IPS DF 4.7 (cell line): ENCODE measurements at regions not wholly inside any gene's neighbourhood (a gene's known extent, or its start where the extent isn't known, plus 50 kb on each side); places are given as distances from the start of the nearest gene placed in this dataset.
A peak's percentile ranks its signal among the peaks of the same experiment; 100 is the strongest.

Source experiments
- DNase-seq: peaks from one replicate; pipeline ENCODE4 v3.0.0-alpha.2; 2013; ENCODE audit warnings: low spot score; ENCODE audit errors: extremely low read depth

DNA sequence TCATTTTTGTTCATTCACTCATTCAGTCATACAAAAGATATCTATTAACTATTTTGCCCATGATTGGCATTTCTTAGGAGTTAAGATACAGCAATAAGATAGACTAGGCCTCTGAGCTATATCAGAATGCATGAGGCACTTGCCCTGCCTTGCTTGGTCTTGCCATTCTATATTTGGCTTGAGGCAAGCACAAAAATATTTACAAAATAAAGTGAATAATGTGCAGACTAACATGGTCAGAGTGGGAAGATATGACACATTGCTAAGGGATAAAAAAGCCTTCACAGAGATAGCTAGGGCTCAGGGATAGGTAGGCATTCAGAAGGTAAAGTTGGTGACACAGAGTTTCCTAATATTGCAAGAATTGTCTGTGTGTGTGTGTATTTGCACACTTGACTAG, 75.0 kb upstream of the MMADHC start:
- no peak for DNase-seq

GRCh38 chr2:149661844-149662243, 74.3 kb upstream of the MMADHC start:
- DNase-seq: no peak

- DNase-seq: no peak
Observed at GRCh38 chr2:149658553-149658952, 71.0 kb upstream of the MMADHC start.

- no peak for DNase-seq
Observed at GRCh38 chr2:149657401-149658040, 69.9 kb upstream of the MMADHC start.

- DNase-seq: no peak
Observed at GRCh38 chr2:149656996-149657395, 69.4 kb upstream of the MMADHC start.

GRCh38 chr2:149653831-149654445, 66.4 kb upstream of the MMADHC start:
- DNase-seq: peak; percentile 2

- DNase-seq: no peak
Observed at GRCh38 chr2:149652926-149653325, 65.4 kb upstream of the MMADHC start.

- no peak for DNase-seq
Observed at GRCh38 chr2:149652526-149652925, 65.0 kb upstream of the MMADHC start.

DNA sequence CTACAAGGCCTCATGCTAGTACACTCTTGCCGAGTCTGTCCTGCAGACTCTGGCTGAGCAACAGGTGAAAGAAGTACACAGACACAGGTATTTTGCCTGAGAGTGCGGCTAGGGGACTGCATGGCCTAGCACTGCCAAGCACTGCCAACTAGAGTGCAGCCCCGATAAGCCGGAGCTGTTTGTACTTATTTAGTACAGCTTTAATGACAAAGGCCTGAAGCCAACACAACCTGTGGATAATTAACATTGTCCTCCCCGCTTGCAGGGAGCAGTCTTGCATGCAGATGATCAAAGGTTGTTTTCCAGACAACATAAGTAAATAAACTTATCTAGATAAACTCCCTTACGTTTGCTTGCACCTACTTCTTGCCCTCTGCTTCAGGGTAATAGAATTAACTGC, 63.7 kb upstream of the MMADHC start:
- no peak for DNase-seq

- no peak for DNase-seq
Observed at GRCh38 chr2:149650006-149650405, 62.4 kb upstream of the MMADHC start.

DNA sequence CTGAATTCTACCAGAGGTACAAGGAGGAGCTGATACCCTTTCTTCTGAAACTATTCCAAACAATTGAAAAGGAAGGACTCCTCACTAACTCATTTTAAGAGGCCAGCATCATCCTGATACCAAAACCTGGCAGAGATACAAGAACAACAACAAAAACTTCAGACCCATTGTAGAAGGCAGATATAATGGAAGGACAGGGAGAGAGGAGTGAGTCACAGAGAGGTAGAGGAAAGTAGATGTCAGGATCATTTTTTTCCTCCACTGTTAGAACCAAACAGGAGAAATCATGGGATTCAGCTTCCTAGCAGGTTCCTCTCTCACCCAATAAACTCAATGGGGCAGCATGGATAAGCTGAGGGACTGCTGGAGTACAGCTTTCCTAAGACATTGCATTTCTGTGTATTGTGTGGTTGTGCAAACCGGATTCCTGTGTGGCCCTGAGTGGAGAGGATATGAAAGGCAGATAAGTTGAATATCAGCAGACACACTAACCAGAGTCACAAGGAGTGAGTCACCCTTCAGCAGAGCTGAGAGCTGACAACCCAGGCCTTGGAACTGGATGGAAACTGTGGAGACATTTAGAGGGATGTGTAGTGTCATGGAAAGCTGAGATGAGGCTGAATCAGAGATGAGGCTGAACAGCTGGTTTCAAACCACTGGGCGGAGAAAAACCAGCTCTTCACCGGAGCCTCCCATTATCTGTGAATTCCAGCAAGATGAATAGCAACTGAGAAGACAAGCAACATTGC, 60.9 kb upstream of the MMADHC start:
- peak; percentile 2 for DNase-seq

DNA sequence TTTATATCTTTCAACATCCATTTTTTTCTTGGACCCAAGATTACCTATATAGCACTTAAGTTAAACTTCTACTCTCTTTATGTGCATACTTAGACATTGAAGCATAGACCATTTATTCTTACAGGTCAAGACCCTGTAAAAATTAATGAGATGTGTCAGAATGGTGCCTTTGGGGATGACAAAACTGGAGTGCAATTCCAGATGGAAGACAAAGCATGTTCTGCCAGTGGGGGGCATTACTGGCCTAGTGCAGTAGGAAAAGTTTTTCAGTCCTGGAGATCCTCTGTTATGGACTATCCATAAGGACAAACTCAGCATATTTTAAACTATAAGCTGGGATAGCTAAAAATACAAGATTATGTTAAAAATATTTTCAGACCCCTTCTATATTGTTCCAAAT, 57.8 kb upstream of the MMADHC start:
- DNase-seq: no peak
